GM12892 (cell line): ENCODE measurements at regions not wholly inside any gene's neighbourhood (a gene's known extent, or its start where the extent isn't known, plus 50 kb on each side); places are given as distances from the start of the nearest gene placed in this dataset.

Source experiments
- DNase-seq: peaks from one replicate; pipeline ENCODE4 v3.0.0; 2011; ENCODE audit not compliant: insufficient read length
- FAIRE-seq: peaks from 2 replicates; lab custom pipeline; 2011; peaks lifted over from hg19 to GRCh38; lab: Jason Lieb, UNC
- POLR2A ChIP-seq: IDR thresholded peaks from 2 replicates; pipeline ENCODE4 v1.6.1; 2011; ENCODE audit warnings: low read depth, low read length, control low read depth
- POLR2AphosphoS5 ChIP-seq: IDR thresholded peaks from 2 replicates; pipeline ENCODE4 v1.6.1; 2011; ENCODE audit warnings: low read depth, low read length, control low read depth
- TAF1 ChIP-seq: IDR thresholded peaks from 2 replicates; pipeline ENCODE4 v1.6.1; 2011; ENCODE audit warnings: low read depth, mild to moderate bottlenecking, control low read depth, low read length, borderline replicate concordance

DNA sequence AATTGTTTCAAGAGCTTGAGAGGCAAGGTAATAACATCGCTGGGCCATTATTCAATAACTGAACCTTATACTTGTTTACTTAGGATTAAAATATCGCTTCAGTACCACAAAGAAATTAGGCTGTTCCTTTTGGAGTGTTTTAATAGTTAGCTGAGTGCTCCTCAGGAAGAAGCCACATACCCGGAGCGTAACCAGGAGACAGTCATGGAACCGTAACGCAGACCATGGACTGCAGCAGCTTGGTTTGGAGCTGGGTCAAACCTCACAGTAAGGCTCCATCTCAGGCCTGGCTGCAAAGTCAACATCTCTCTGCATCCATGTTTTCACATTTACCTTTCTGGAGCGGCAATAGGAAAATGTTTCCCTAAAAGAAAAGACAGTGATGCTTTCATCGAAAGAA lies 599.0 kb downstream of the TNS3 start:
- no peak for FAIRE-seq
- DNase-seq = no peak
- no peak for TF ChIP-seq TAF1
- TF ChIP-seq POLR2AphosphoS5 = no peak
- TF ChIP-seq POLR2A = no peak

DNA sequence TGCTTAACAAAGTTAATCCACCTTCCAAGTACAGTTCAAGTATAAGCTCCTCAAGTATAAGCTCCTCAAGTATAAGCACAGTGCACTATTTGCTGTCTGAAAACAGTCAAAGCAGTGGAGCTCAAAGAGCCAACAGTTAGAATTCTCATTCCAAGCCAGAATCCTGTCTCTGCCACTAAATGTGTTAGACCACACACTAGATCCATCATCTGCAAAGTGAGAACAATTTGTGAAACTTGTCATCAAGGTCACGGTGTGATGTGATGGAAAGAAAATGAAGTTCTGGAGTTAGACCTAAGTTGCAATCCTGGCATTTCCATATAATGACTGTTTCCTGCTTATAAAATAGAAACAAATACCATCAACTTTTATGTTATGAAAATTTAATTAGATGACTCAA lies 602.5 kb downstream of the TNS3 start:
- TF ChIP-seq POLR2A = no peak
- no peak for TF ChIP-seq TAF1
- no peak for TF ChIP-seq POLR2AphosphoS5
- FAIRE-seq (no peak), DNase-seq (no peak)

DNA sequence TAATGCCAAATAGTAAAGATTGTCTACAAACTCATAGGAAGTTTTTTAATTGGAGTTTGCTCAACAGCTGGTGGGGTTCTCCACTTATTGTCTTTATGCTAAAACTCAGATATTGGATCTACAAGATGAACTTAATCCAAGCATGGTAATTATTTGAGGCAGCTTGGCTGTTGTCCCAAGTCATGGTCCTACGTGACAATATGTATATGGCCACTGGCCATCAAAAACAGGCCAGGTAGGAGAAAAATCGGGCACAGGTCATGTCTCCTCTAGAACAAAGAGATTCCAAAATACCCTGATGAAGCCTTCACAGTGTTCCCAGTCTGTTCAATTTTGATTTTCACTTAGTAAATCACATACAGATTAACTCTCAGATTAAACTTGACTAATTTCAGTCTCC lies 606.4 kb downstream of the TNS3 start:
- FAIRE-seq = no peak
- no peak for TF ChIP-seq TAF1
- TF ChIP-seq POLR2A = no peak
- TF ChIP-seq POLR2AphosphoS5 = no peak
- DNase-seq = no peak

DNA sequence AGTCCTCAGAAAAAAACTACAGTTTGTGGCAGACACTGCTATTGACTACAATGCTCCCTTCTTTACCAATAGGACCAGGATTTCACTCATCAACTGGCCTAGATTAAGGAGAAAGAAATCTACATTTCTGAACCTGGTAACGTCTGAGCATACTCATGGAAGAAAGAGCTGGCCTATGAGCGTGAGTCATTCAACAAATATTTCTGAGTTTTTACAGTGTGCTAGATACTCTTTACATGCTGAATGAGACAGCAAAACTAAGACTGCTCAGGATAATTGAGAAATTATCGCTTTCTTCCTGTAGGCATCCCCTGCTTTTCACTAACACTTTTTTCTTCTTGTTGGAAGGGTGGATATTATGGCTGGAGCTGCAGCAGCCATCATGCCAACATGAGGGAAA lies 609.7 kb downstream of the TNS3 start:
- DNase-seq (no peak), FAIRE-seq (no peak)
- no peak for TF ChIP-seq POLR2A
- TF ChIP-seq TAF1 = no peak
- no peak for TF ChIP-seq POLR2AphosphoS5

DNA sequence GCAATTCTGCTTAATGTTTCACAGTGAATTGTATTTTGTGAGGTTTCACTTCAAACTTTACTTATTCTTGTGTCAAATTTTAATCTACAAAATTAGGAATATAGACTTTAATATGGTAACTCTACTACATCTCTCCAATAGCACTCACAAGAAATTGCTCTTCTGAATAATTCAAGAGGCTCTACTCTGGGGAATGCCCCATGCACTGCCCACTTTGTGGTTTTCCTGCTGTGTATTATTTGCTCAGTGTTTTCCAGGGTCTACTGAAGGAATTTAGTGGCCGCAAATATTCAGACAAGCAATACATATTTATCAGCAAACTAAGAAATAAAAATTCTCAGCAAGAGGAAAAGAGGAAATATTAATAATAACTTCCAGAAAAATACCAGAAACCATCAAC lies 611.4 kb downstream of the TNS3 start:
- no peak for TF ChIP-seq POLR2AphosphoS5
- no peak for FAIRE-seq
- no peak for DNase-seq

DNA sequence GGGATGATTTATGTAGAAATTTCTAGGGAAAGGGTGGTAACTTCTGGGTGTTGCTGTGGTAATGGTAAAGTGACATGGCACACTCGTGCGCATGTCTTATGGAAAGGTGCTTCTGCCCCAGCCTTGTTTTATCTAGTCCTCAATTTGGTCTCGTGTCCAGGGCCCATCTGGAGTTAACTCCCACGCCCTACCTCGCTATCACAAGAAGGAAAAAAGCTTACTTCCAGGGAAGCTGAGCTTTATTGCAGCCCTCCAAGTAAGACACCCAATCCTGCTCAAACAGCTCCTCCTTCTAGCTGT lies 611.8 kb downstream of the TNS3 start:
- FAIRE-seq (no peak), DNase-seq (no peak)
- TF ChIP-seq POLR2AphosphoS5 (no peak), TAF1 (no peak), POLR2A (no peak)

DNA sequence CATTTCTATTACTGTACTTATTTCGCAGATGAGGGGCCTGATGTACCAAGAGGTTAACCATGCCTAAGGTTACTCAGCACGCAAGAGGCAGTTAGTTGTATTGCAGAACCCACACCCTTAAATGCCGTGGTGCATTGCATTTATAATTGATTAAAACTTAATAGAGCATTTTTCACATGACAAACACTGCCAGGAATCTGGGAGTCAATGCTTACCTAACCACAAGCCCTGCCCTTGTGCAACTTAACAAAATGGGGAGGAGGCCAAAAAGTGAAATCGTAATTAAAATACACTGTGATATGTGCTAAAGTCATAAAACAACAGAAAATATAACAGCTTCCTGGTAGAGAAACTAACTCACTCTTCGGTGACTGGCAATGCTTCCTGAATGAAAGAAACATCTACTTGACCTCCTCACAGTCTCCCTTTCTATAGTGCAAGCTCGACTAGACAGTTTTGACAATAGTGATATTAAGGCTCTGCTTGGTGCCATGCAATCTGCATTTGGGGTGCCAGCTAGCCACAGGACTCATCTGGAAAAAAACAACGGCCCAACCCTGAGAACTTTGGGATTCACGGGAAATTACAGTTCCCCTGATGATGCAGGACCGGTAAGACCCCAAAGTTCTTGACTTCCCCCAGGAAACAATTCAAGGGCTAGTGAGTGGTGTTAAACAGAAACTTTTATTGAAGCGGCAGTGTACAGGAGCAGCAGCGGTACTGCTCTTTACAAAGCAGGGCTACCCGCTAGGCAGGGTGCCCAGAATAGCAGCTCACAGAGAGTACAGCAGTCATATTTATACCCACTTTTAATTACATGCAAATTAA lies 612.4 kb downstream of the TNS3 start:
- FAIRE-seq = no peak
- TF ChIP-seq TAF1 (no peak), POLR2A (no peak), POLR2AphosphoS5 (no peak)
- DNase-seq = no peak

DNA sequence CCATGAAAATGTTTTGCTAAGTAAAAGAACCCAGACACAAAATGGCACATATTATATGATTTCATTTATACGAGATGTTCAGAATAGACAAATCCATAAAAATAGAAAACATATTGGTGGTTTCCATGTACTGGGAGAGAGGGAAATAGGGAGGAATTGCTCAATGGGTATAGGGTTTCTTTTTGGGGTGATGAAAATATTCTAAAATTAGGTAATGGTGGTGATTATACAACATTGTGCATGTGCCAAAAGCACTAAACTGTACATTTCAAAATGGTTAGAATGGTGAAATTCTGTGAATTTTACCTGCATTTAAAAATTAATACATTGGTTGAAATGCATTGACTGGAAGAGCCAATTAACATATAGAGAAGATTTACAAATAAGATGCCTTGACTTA lies 613.9 kb downstream of the TNS3 start:
- no peak for DNase-seq
- FAIRE-seq = no peak
- TF ChIP-seq POLR2AphosphoS5 (no peak), POLR2A (no peak), TAF1 (no peak)

DNA sequence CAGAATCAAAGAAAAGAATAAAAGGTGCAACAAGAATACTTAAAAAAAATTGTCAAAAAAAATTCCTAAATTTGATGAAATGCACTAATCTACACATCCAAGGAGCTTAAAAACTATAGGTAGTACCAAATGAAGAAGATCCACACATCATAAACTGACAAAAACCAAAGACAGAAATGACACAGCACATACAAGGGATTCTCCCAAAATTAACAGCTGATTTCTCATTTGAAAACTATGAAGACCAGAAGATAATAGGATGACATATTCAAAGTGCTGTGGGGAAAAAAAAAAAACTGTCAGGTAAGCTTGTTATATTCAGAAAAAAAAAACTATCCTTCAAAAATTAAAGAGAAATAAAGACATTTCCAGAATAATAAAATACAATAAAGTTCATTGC lies 618.2 kb downstream of the TNS3 start:
- FAIRE-seq = no peak
- DNase-seq = no peak
- TF ChIP-seq POLR2A (no peak), TAF1 (no peak), POLR2AphosphoS5 (no peak)

DNA sequence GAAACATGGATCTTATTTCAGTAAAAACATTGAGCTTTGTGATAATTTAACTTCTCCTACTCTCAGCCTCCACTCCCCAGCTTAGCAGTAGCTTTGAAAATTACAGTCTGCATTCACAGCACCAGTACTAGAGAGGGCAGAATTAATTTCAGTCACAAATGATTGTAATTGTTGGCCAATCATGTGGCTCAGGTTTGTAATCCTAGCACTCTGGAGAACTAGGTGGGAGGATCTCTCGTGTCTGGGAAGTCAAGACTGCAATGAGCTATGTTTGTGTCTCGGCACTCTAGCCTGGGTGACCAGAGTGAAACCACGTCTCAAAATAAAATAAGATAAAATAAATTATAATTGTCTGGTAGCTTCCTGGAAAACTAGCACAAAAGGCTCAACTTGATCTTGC lies 620.9 kb downstream of the TNS3 start:
- FAIRE-seq = no peak
- no peak for DNase-seq
- TF ChIP-seq TAF1 = no peak

DNA sequence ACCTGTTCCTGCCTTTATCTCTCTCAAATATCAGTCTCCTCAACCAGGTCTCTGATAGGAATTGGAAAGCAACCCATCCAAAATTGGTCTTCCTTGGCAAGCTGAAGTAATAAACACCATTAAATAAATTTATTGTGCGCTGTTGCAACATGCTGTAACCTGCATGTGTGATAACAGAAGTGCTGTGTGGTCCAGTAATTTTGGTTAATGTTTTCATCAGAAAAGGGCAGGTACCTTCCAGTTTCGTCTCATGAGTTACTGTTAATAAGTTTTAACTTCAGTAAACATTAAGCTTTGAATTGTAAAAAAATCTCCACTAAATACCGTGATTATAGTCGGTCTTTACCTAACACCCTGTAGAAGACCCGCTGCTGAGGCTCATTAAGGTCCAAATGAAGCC lies 624.7 kb downstream of the TNS3 start:
- FAIRE-seq (no peak), DNase-seq (no peak)
- no peak for TF ChIP-seq POLR2A
- no peak for TF ChIP-seq POLR2AphosphoS5
- no peak for TF ChIP-seq TAF1

DNA sequence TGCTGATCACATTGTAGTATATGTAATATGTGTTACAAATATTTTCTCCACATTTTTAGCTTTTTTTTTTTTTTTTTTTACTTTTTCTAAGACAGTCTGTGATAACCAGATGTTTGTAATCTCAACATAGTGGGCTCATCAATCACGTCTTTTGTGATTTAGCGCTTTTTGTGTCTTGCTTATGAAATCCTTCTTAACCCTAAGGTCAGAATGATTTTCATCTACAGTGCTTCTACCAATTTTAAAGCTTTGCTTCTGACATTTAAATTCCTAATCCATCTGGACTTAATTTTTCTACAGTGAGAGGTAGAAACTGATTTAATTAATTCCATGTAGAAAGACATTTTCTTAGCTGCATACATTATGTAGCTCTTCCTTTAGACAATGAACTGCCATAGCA lies 626.4 kb downstream of the TNS3 start:
- TF ChIP-seq TAF1 (no peak), POLR2A (no peak), POLR2AphosphoS5 (no peak)
- FAIRE-seq (no peak), DNase-seq (no peak)
